Kidney (tissue), 13 donors: ENCODE measurements at regions not wholly inside any gene's neighbourhood (a gene's known extent, or its start where the extent isn't known, plus 50 kb on each side); places are given as distances from the start of the nearest gene placed in this dataset.

Experiments used
- DNase-seq, 5 donors: peaks; one replicate each; pipeline ENCODE4 v3.0.0-alpha.2; 2013 to 2020
- FAIRE-seq: peaks from 2 replicates; lab custom pipeline; 2012; peaks lifted over from hg19 to GRCh38; lab: Jason Lieb, UNC
- H3K27ac ChIP-seq, 2 donors: one replicate each; pipeline ENCODE4 v1.7.0; 2013; ENCODE audit warnings: low read depth in 2 of 2, low read length in 2 of 2, inconsistent platforms in 1 of 2
- H3K27me3 ChIP-seq: one replicate; pipeline ENCODE4 v1.7.1; 2013; ENCODE audit warnings: low read length, inconsistent platforms; ENCODE audit not compliant: control insufficient read depth, insufficient read depth
- H3K36me3 ChIP-seq, 3 donors: one replicate each; pipeline versions ENCODE4 v1.7.0 to v1.7.1; 2013; ENCODE audit warnings: low read length in 3 of 3, control low read depth in 1 of 3, inconsistent platforms in 1 of 3; ENCODE audit not compliant: insufficient read depth in 3 of 3, control insufficient read depth in 2 of 3
- H3K4me1 ChIP-seq, 3 donors: one replicate each; pipeline versions ENCODE4 v1.7.0 to v1.7.1; 2013; ENCODE audit warnings: low read length in 3 of 3, inconsistent platforms in 1 of 3, low read depth in 1 of 3; ENCODE audit not compliant: control insufficient read depth in 2 of 3, insufficient read depth in 2 of 3
- H3K4me3 ChIP-seq, 3 donors: one replicate each; pipeline versions ENCODE4 v1.7.0 to v1.8.1; 2013; ENCODE audit warnings: low read length in 3 of 3, control low read depth in 1 of 3, inconsistent platforms in 1 of 3
- H3K9ac ChIP-seq, 3 donors: one replicate each; pipeline versions ENCODE4 v1.7.0 to v1.7.1; 2013; ENCODE audit warnings: low read length in 3 of 3, control low read depth in 1 of 3, inconsistent platforms in 1 of 3
- H3K9me3 ChIP-seq, 3 donors: one replicate each; pipeline versions ENCODE4 v1.7.0 to v1.7.1; 2013; ENCODE audit warnings: low read length in 3 of 3, control low read depth in 1 of 3, inconsistent platforms in 1 of 3; ENCODE audit not compliant: control insufficient read depth in 2 of 3, insufficient read depth in 1 of 3
- CTCF ChIP-seq: IDR thresholded peaks from 3 replicates; pipeline ENCODE4 v1.5.1; 2012; ENCODE audit warnings: mild to moderate bottlenecking, moderate library complexity, borderline replicate concordance; ENCODE audit not compliant: insufficient read depth; ENCODE audit errors: extremely low read depth
- intact Hi-C: fragments of 100-400 bp; cut with DNase I; formaldehyde crosslinking; loops from one replicate; pipeline ENCODE4 v1.11.1; 2022
- donor health status: control.
- donor health status: control.
- donor health status: control.
- donor health status: control.
- donor health status: control.
- donor health status: DM: yes; HTN: yes; CAD: no.
- donor health status: Normal renal cell carcinoma (clear cell type).

- DNase-seq = peak in 1 of 5 donors; percentile 48
- no peak for TF ChIP-seq CTCF
- Histone ChIP-seq H3K27me3 (no peaks in the 10 kb centered on the region), H3K36me3 (no peaks in the 10 kb centered on the region), H3K27ac (no peak overlapping the region), H3K9me3 (no peaks in the 10 kb centered on the region), H3K9ac (no peak overlapping the region), H3K4me3 (no peak overlapping the region), H3K4me1 (no peaks in the 10 kb centered on the region)
- FAIRE-seq = no peak
- intact Hi-C loops = no loop called here
Observed at GRCh38 chr18:60740313-60740712, 367.7 kb upstream of the MC4R start.

GRCh38 chr18:60746491-60746890, 373.9 kb upstream of the MC4R start:
- H3K4me1 ChIP-seq = no peaks in the 10 kb centered on the region
- no peak overlapping the region for H3K27ac ChIP-seq
- intact Hi-C loops = no loop called here
- H3K9ac ChIP-seq = no peak overlapping the region
- TF ChIP-seq CTCF = no peak
- DNase-seq (no peak), FAIRE-seq (no peak)
- H3K4me3 ChIP-seq = no peak overlapping the region
- H3K36me3 ChIP-seq = no peaks in the 10 kb centered on the region
- no peaks in the 10 kb centered on the region for H3K9me3 ChIP-seq
- H3K27me3 ChIP-seq = no peaks in the 10 kb centered on the region

GRCh38 chr18:60746919-60747318, 374.3 kb upstream of the MC4R start:
- intact Hi-C loops = no loop called here
- Histone ChIP-seq H3K4me1 (no peaks in the 10 kb centered on the region), H3K9ac (no peak overlapping the region), H3K9me3 (no peaks in the 10 kb centered on the region), H3K27ac (no peak overlapping the region), H3K36me3 (no peaks in the 10 kb centered on the region), H3K27me3 (no peaks in the 10 kb centered on the region), H3K4me3 (no peak overlapping the region)
- TF ChIP-seq CTCF = no peak
- no peak for DNase-seq
- FAIRE-seq = no peak

- no peak for FAIRE-seq
- no peaks in the 10 kb centered on the region for H3K27me3 ChIP-seq
- no peaks in the 10 kb centered on the region for H3K9me3 ChIP-seq
- H3K4me3 ChIP-seq = no peak overlapping the region
- no peaks in the 10 kb centered on the region for H3K36me3 ChIP-seq
- no peak for DNase-seq
- no peak overlapping the region for H3K9ac ChIP-seq
- intact Hi-C loops = no loop called here
- H3K27ac ChIP-seq = no peak overlapping the region
- no peak for TF ChIP-seq CTCF
- no peaks in the 10 kb centered on the region for H3K4me1 ChIP-seq
Observed at GRCh38 chr18:60753753-60754152, 381.2 kb upstream of the MC4R start.
